ENCODE measurements at regions not wholly inside any gene's neighbourhood (a gene's known extent, or its start where the extent isn't known, plus 50 kb on each side); places are given as distances from the start of the nearest gene placed in this dataset.

GRCh38 chr5:153005711-153006110 is 484.8 kb upstream of the GRIA1 start:
- H3K27ac Mint-ChIP-seq (ENCODE audit: unreplicated experiment), result no peak overlapping the region
- Histone ChIP-seq H3K9me3 (ENCODE audit: insufficient read depth, low read depth, low read length) (no peaks in the 10 kb centered on the region), H3K36me3 (ENCODE audit: insufficient read depth, low read length) (no peaks in the 10 kb centered on the region), H3K4me3 (ENCODE audit: insufficient read depth, low read depth, low read length) (no peak overlapping the region), H3K27me3 (ENCODE audit: insufficient read depth, low read length) (no peaks in the 10 kb centered on the region), H3K4me2 (ENCODE audit: low read length) (no peak overlapping the region), H3K27ac (ENCODE audit: low read depth, low read length) (no peak overlapping the region), H3K9ac (ENCODE audit: low read length) (no peak overlapping the region), H3K79me2 (ENCODE audit: insufficient read depth, low read length) (no peaks in the 10 kb centered on the region), H2AFZ (ENCODE audit: low read depth, low read length) (no peak overlapping the region), H4K20me1 (ENCODE audit: insufficient read depth, low read length) (no peaks in the 10 kb centered on the region), H3K4me1 (ENCODE audit: insufficient read depth, low read length) (no peaks in the 10 kb centered on the region)
- H3K9me3 Mint-ChIP-seq (ENCODE audit: unreplicated experiment), result peaks cover 3% of the 10 kb centered on the region
- FAIRE-seq, result no peak
- no peaks in the 10 kb centered on the region for H3K27me3 Mint-ChIP-seq (ENCODE audit: low read depth, unreplicated experiment)
- TF ChIP-seq EZH2 (IDR thresholded peaks at IDR 0.05; ENCODE audit: insufficient read depth, low read length) (no peak), CTCF (IDR thresholded peaks at IDR 0.05; ENCODE audit: insufficient read depth, low read depth, low read length) (no peak)
- no peak for DNase-seq (ENCODE audit: low read depth)
- no peaks in the 10 kb centered on the region for H3K36me3 Mint-ChIP-seq (ENCODE audit: low read depth, unreplicated experiment)
- no peaks in the 10 kb centered on the region for H3K4me1 Mint-ChIP-seq (ENCODE audit: low read depth, unreplicated experiment)
- H3K4me3 Mint-ChIP-seq (ENCODE audit: unreplicated experiment), result no peak overlapping the region

- no peaks in the 10 kb centered on the region for H4K20me1 ChIP-seq (ENCODE audit: insufficient read depth, low read length)
- no peaks in the 10 kb centered on the region for H3K79me2 ChIP-seq (ENCODE audit: insufficient read depth, low read length)
- no peak for FAIRE-seq
- Mint-ChIP-seq H3K27ac (ENCODE audit: unreplicated experiment) (no peak overlapping the region), H3K9me3 (ENCODE audit: unreplicated experiment) (peaks cover 3% of the 10 kb centered on the region), H3K4me3 (ENCODE audit: unreplicated experiment) (no peak overlapping the region), H3K27me3 (ENCODE audit: low read depth, unreplicated experiment) (no peaks in the 10 kb centered on the region), H3K4me1 (ENCODE audit: low read depth, unreplicated experiment) (no peaks in the 10 kb centered on the region), H3K36me3 (ENCODE audit: low read depth, unreplicated experiment) (no peaks in the 10 kb centered on the region)
- H3K27ac ChIP-seq (ENCODE audit: low read depth, low read length), result no peak overlapping the region
- no peak overlapping the region for H2AFZ ChIP-seq (ENCODE audit: low read depth, low read length)
- DNase-seq (ENCODE audit: low read depth), result no peak
- H3K36me3 ChIP-seq (ENCODE audit: insufficient read depth, low read length), result no peaks in the 10 kb centered on the region
- H3K9ac ChIP-seq (ENCODE audit: low read length), result no peak overlapping the region
- no peak overlapping the region for H3K4me3 ChIP-seq (ENCODE audit: insufficient read depth, low read depth, low read length)
- no peaks in the 10 kb centered on the region for H3K9me3 ChIP-seq (ENCODE audit: insufficient read depth, low read depth, low read length)
- no peak overlapping the region for H3K4me2 ChIP-seq (ENCODE audit: low read length)
- H3K4me1 ChIP-seq (ENCODE audit: insufficient read depth, low read length), result no peaks in the 10 kb centered on the region
- TF ChIP-seq EZH2 (IDR thresholded peaks at IDR 0.05; ENCODE audit: insufficient read depth, low read length) (no peak), CTCF (IDR thresholded peaks at IDR 0.05; ENCODE audit: insufficient read depth, low read depth, low read length) (no peak)
- no peaks in the 10 kb centered on the region for H3K27me3 ChIP-seq (ENCODE audit: insufficient read depth, low read length)
These were observed 483.8 kb upstream of the GRIA1 start for GRCh38 chr5:153006681-153007080.

- TF ChIP-seq EZH2 (IDR thresholded peaks at IDR 0.05; ENCODE audit: insufficient read depth, low read length) (no peak), CTCF (IDR thresholded peaks at IDR 0.05; ENCODE audit: insufficient read depth, low read depth, low read length) (no peak)
- FAIRE-seq, result no peak
- H3K27me3 ChIP-seq (ENCODE audit: insufficient read depth, low read length), result no peaks in the 10 kb centered on the region
These were observed 476.3 kb upstream of the GRIA1 start for GRCh38 chr5:153014194-153014593.

More at GRCh38 chr5:153014194-153014593, 476.3 kb upstream of the GRIA1 start:
- no peak for DNase-seq (ENCODE audit: low read depth)
- Histone ChIP-seq H3K4me2 (ENCODE audit: low read length) (no peak overlapping the region), H3K4me1 (ENCODE audit: insufficient read depth, low read length) (no peaks in the 10 kb centered on the region), H3K9me3 (ENCODE audit: insufficient read depth, low read depth, low read length) (no peaks in the 10 kb centered on the region), H3K4me3 (ENCODE audit: insufficient read depth, low read depth, low read length) (no peak overlapping the region), H3K36me3 (ENCODE audit: insufficient read depth, low read length) (no peaks in the 10 kb centered on the region), H3K27ac (ENCODE audit: low read depth, low read length) (no peak overlapping the region), H4K20me1 (ENCODE audit: insufficient read depth, low read length) (no peaks in the 10 kb centered on the region), H3K9ac (ENCODE audit: low read length) (no peak overlapping the region), H3K79me2 (ENCODE audit: insufficient read depth, low read length) (no peaks in the 10 kb centered on the region), H2AFZ (ENCODE audit: low read depth, low read length) (no peak overlapping the region)
- Mint-ChIP-seq H3K27me3 (ENCODE audit: low read depth, unreplicated experiment) (no peaks in the 10 kb centered on the region), H3K4me1 (ENCODE audit: low read depth, unreplicated experiment) (no peaks in the 10 kb centered on the region), H3K4me3 (ENCODE audit: unreplicated experiment) (no peak overlapping the region), H3K9me3 (ENCODE audit: unreplicated experiment) (peaks cover 2% of the 10 kb centered on the region), H3K36me3 (ENCODE audit: low read depth, unreplicated experiment) (no peaks in the 10 kb centered on the region), H3K27ac (ENCODE audit: unreplicated experiment) (no peak overlapping the region)

Measured in astrocyte (in vitro differentiated cells and primary cell).